NCI-H1930 (cell line): ENCODE measurements at regions not wholly inside any gene's neighbourhood (a gene's known extent, or its start where the extent isn't known, plus 50 kb on each side); places are given as distances from the start of the nearest gene placed in this dataset.
"Not testable (repeated sequence)": the region's sequence is repeated elsewhere in the genome, so short reads cannot be mapped to it uniquely, and the experiment has no call there.

Experiments used
- DNase-seq, 2 experiments: peaks; one replicate each; lab custom pipeline; 2025; lab: John Stamatoyannopoulos, UW

GRCh38 chr12:24668563-24668962 lies 280.3 kb downstream of the BCAT1 start:
- DNase-seq, result no peak

DNA sequence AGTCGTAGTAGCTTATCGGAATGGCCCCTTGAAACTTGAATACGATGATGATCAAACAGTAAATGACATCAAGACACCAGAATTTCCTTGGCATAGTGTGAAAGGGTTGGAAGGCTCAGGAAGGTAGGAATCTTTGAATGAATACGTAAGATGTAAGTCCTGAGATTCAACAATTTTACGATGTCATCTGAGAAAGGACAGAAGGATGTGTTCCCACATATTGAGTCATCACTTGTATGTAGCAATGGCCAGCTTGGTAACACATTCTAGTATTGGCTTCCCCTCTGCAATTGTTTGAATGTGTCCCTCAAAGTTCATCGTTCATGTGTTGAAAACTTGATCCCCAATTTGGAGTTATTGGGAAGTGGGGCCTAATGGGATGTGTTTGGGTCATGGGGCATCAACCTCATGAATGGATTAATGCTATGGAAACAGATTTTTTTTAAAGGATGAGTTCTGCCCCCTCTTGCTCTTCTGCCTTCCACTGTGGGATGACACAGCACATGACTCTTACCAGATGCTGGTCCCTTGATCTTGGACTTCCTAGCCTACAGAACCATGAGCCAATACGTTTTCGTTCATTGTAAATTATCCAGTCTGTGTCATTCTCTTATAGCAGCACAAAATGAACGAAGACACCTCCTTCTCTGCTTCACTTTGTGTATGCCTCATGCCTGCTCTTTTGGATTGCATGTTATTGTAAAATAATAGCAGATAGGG lies 284.6 kb downstream of the BCAT1 start:
- no peak for DNase-seq

DNA sequence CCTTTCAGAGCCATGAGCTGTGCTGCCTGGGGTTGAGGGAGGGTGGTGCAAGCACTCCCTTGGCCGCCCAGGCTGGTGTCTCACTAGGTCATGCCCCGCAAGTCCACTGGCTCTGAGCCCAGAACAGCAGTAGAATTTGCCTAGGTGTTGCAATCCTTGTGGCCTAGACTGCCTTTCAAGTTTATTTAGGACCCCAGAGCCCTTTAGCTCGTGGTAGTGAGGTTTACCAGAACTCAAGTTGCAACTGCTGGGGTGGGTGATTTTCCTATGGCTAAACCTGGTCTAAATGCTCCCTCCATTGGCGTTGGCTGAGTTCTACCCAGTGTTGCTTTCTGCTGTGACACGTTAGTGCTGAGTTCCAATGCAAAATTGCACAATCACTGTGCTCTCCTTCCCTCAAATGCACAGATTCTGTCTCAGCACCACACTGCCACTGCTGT lies 287.2 kb downstream of the BCAT1 start:
- no peak for DNase-seq

- DNase-seq, result no peak
Measured at GRCh38 chr12:24659016-24659415, 289.9 kb downstream of the BCAT1 start.

GRCh38 chr12:24654344-24654743 lies 294.6 kb downstream of the BCAT1 start:
- not testable (repeated sequence) for DNase-seq

DNA sequence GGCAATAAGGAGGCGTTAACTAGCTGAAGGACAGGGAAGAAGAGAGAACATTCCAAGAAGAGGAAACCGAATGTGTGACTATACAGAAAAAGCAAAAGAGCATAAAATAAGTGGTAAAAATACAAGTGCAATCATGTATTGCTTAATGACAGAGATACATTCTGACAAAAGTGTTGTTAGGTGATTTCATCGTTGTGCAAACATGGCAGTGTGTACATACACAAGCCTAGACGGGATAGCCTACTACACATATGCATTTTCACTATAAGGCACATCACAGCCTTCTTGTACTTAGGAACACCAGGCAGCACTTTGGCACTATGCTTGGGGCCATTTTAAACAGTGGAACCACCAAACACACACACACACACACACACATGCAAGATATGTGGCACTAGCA lies 299.3 kb downstream of the BCAT1 start:
- peak in 1 of 2 experiments; percentile 3 for DNase-seq

DNA sequence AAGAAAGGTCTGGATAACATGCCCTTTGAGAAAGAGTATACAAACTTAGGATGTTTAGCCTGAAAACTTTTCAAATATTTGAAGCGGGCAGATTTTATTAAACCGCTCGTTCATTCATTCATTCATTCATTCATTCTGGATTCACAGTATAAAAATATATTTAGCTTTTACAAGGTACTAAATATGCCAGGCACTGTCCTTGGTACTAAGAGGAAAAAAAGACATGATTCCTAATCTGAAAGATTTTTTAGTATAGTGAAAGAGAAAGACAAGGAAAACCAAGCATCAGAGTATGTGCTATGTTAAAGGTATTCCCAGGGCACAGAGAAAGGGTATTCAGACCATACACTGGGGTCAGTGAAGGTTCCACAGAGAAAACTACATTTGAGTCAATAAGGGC lies 299.7 kb downstream of the BCAT1 start:
- DNase-seq, result no peak

- DNase-seq, result no peak
Measured at GRCh38 chr12:24645254-24645653, 303.6 kb downstream of the BCAT1 start.

DNA sequence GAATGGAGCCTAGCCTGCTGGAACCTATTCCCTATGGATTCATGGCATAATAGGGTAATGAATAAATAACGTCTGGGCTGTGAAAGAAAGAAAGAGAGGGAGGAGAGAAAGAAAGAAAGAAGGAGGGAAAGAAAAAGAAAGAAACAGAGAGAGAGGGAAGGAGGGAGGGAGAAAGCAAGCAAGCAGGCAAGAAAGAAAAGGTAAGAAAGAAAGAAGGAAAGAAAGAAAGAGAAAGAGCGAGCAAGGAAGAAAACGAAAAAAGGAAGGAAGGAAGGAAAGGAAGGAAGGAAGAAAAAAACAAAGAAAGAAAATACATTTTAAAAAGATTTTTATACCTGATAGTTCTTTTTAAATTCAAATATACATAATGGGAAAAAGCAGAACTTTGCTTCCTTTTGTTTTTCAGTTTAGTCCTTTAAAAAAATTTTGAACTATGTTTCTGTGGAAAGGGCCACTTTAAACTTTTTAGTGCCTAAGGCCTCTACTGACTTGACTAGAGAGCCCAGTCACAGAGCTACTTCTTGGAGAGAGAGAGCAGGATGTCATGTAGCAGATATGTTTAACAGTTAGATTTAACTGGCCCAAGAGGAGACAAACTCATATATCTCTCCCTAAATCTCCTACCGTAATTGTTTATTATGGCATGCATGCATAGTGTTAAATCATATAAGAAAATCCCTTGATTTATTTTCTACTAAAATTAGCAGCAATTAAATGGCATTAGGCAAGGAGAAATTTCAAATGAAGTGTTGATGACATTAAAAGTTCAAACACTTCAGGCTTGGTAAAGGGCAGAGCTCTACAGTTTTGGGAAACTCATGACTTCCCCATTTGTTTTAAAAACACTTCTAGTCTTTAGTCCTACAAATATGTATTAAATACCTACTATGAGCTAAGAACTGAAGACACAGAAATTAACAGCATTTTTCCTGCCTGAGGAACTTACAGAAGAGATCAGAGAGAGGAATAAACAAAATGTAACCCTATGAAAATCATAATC lies 305.5 kb downstream of the BCAT1 start:
- DNase-seq, result no peak

- DNase-seq, result no peak
Measured at GRCh38 chr12:24639641-24640040, 309.3 kb downstream of the BCAT1 start.

GRCh38 chr12:24632466-24632865 lies 316.4 kb downstream of the BCAT1 start:
- no peak for DNase-seq

- DNase-seq, result no peak
Measured at GRCh38 chr12:24631676-24632426, 317.1 kb downstream of the BCAT1 start.

DNA sequence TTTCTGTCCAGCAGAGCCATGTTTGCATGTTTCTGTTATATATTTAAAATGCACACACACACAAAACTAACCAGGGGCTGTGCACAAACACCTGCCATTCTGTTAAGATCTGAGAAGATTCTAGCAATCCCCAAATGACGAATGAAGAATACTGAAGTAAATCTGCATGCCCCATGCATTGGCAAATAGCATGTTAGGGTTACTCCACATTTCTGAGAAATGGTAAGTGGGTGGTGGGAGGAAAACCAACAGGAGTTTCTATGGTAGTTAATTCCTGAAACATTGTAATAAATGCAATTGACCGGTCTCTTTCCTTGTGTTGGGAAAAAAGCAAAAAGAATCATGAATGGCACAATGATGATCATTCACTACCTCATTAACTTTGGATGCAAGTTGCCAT lies 318.0 kb downstream of the BCAT1 start:
- DNase-seq, result no peak

DNA sequence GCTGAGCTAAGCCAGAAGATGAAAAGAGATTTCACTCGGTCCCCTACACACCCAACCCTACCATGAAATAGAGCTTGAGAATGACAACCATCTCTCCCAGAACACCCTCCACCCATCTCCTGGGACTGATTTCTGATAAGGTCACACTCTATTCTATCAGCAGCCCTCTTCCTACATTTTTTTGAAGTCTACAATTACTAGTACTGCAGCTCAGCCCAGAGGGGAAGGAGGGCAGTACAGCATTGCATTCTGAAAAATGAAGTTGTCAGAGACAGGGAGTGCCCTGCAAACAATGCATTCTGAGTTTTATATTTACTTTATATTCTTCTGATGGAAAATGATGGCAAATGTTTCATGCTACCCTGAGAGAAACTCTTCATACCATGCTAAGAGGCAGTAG lies 318.5 kb downstream of the BCAT1 start:
- DNase-seq, result no peak

- DNase-seq, result no peak
Measured at GRCh38 chr12:24625103-24625502, 323.8 kb downstream of the BCAT1 start.

GRCh38 chr12:24619954-24620353 lies 328.9 kb downstream of the BCAT1 start:
- not testable (repeated sequence) for DNase-seq

- DNase-seq, result no peak
Measured at GRCh38 chr12:24617471-24617870, 331.4 kb downstream of the BCAT1 start.

DNA sequence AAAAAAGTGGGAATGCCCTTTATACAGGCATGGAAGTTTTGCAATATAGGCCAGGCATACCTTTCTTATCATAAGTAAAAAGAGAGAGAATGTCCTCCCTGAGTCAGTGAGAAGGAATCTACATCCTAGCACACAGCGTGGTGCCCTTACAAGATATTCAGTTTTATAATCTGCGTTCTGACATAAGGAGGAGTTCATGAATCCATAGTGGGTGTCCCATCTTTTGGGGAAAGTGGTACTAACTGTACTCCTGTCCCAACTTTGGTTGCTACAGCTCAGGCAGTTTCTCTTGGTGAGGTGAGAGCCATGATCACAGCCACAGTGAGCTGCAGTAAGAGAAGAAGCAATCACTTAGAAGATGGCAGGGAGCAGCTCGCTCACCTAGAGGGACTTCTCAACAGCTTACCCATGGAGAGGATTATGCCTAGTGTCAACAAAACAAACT lies 332.9 kb downstream of the BCAT1 start:
- DNase-seq, result no peak

DNA sequence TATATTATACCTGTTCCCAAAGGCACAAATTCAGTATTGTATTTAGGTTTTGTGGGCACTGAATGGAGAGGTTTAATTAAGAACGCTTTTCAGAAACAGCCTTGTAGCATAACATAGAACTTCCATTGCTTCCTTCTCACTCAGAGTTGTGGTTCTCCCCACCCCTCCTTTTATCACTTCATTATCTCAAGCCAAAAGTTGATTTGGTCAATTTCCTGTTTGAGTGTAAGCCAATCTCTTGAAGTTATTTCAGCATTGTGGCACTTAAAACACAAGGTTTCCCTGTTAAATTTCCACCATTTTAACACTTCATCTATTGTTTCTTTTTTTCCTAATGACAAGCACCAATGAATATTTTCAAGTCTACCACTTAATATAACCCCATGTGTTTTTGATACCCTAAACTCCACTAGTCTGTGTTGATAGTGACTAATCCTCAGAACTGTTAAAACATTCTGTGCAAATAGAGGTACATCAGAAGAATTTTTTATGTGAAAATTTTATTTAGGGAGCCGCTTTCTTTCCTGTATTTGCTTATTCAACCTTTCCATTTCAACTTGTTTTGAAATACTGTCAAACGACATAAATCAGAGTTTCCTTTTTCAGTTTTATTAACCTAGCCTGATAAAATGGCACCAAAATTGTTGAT lies 340.1 kb downstream of the BCAT1 start:
- DNase-seq, result no peak

GRCh38 chr12:24608108-24608507 lies 340.8 kb downstream of the BCAT1 start:
- DNase-seq, result no peak

GRCh38 chr12:24605916-24606315 lies 343.0 kb downstream of the BCAT1 start:
- no peak for DNase-seq

GRCh38 chr12:24605466-24605865 lies 343.4 kb downstream of the BCAT1 start:
- no peak for DNase-seq
